ENCODE measurements at regions not wholly inside any gene's neighbourhood (a gene's known extent, or its start where the extent isn't known, plus 50 kb on each side); places are given as distances from the start of the nearest gene placed in this dataset.

DNA sequence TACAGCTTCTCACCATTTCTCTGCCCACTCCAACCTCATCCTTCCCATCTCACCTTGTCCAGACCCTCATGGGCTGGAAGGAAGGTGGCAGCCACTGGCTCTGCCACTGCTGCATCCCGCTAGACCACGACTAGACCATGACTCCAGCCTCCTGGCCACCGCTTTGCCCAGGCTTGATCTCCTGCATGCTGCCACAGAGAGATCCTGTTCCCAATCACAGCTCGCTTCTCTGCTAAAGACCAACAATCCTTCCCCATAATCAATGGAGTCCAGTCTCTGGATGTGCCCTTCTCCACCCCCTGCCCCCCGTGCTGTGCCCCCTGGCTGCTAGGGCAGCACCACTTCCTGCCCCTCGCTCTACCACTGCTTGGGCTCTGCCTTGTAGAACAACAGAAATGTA, 64.9 kb upstream of the DMRTB1 start:
- TF ChIP-seq EZH2 (IDR thresholded peaks at IDR 0.05): no peak
- TF ChIP-seq, protein P1, sequence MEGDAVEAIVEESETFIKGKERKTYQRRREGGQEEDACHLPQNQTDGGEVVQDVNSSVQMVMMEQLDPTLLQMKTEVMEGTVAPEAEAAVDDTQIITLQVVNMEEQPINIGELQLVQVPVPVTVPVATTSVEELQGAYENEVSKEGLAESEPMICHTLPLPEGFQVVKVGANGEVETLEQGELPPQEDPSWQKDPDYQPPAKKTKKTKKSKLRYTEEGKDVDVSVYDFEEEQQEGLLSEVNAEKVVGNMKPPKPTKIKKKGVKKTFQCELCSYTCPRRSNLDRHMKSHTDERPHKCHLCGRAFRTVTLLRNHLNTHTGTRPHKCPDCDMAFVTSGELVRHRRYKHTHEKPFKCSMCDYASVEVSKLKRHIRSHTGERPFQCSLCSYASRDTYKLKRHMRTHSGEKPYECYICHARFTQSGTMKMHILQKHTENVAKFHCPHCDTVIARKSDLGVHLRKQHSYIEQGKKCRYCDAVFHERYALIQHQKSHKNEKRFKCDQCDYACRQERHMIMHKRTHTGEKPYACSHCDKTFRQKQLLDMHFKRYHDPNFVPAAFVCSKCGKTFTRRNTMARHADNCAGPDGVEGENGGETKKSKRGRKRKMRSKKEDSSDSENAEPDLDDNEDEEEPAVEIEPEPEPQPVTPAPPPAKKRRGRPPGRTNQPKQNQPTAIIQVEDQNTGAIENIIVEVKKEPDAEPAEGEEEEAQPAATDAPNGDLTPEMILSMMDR (IDR thresholded peaks at IDR 0.05): no peak
- no peak for TF ChIP-seq EZH2phosphoT487 (IDR thresholded peaks at IDR 0.05)

Data from neural progenitor cell (in vitro differentiated cells).